Urothelium cell line (cell line): ENCODE measurements at regions not wholly inside any gene's neighbourhood (a gene's known extent, or its start where the extent isn't known, plus 50 kb on each side); places are given as distances from the start of the nearest gene placed in this dataset.

Experiments used
- DNase-seq: peaks from one replicate; pipeline ENCODE4 v3.0.0; 2011; ENCODE audit warnings: low spot score, mixed read lengths
- FAIRE-seq: peaks from 2 replicates; lab custom pipeline; 2011; peaks lifted over from hg19 to GRCh38; lab: Jason Lieb, UNC

DNA sequence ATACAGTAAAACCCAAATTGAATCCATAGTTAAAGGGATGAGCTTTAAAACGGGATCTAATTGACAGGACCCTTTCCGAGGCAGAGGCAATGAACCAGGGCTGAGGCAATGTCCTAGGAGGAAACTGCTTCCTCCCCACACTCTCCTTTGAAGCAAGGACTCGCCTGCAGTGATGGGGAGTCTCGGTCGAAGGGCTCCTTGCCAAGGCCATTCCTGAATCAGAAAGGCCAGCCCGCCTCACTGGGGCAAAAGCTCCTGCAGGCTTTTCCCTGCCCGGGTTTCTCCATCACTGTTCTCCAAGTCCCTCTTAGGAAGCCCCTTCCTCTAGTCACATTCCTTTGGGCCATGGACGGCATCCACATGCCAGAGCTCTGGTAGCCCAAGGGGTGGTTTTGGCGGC is 132.0 kb downstream of the RBFOX3 start:
- DNase-seq (no peak), FAIRE-seq (no peak)

DNA sequence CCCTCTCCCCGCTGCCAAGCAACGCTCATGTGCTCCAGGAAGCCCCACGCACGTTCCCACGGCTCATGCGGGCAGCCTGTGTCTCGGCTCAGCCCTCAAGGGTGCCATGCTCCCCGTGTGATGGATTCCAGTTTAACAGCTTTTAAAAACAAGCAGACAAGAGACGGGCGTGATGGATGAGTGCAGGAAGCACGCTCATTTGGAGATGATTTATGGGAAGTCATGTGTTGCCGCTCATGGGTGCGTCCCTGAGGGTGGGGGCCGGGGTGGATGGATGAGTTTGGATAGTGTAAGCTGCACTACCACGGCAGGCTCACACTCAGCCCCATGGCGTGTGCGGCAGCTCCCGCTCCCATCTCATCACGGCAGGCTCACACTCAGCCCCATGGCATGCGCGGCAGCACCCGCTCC is 132.8 kb downstream of the RBFOX3 start:
- DNase-seq: peak; percentile 36
- FAIRE-seq: peak; percentile 69

DNA sequence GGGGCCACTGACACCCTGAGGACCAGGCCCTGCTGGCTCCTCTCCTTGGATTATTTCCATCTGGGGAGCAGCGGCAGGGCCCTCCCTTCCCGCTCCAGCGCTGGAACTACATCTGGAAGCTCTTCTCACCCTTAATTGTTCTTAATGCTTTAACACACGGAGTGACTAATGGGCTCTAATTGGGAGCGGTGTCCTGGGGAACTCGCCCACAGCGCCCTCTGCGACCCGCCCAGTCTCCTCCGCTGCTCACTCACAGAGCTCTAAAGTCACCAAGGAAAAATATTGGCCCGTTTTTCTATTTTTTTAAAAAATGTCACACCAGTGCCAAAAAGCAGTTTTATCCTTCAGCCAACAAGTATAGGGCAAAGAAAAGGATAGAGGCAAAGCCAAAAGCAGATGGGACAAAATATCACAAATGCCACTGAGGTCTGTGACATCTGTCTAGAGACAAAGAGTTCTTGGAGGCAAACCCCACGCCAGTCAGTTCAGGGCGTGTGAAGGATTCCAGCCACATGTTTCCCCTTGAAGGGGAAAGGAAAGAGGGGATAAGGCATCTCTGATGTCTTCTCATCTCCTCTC is 134.7 kb downstream of the RBFOX3 start:
- no peak for DNase-seq
- FAIRE-seq: peak; percentile 56

DNA sequence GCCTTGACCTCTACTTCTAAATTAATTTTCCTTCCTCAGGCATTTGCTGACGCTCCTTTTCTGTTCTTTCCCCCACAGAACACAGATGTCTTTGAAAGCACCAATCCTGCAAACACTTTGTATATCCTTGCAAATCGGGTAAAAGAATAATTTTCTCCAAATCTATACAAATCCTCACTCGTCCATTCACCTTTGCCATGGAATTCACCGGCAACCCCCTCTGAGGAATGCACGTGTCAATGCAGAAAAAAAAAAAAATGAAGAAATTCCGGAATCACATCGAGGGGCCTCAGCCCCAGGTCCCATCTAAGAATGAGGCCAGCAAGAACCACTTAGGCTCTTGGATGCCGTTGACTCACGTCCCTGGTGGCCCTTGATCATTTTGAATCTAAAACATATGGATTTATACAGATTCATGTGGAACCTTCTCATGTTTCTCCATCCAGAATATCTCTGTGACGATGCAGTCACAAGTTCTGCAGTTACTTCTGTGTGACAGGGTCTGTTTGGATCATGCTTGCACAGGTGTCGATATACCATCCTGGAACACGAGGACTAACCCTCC is 136.9 kb downstream of the RBFOX3 start:
- FAIRE-seq (peak; percentile 55), DNase-seq (no peak)

DNA sequence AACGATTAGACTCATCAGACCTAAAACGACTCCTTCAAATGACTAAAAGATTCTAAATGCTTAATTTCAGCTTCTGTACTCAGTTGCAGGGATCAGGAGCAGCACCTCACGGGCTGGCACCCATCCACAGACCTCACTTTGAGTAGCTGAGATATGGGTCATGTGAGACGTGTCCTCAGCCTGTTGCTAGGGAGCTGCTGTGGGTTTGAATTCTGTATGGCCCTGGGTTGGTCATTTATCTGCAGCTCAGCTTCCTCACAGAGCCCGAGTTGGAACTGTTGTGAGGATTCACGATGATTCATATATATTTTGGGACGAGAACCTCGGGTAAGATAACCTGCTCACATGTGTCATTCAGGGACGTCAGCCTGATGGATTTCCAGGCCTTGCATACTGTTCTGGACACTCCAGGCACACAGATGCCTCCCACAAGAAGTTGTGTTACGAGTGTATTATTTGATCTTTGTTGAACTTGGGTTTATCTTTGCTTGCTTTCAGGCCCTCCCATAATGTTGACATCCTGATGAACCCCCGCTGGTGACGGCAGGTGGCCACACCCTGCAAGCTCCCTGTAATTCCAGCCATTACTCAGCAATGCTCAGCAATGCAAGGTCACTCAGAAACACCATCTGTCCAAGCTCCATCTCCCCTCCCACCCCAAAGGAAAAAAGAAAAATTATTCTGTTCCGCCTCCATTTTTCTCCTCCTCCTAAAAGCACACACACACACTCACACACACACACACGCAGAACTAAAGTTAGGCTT is 137.6 kb downstream of the RBFOX3 start:
- DNase-seq: no peak
- no peak for FAIRE-seq

DNA sequence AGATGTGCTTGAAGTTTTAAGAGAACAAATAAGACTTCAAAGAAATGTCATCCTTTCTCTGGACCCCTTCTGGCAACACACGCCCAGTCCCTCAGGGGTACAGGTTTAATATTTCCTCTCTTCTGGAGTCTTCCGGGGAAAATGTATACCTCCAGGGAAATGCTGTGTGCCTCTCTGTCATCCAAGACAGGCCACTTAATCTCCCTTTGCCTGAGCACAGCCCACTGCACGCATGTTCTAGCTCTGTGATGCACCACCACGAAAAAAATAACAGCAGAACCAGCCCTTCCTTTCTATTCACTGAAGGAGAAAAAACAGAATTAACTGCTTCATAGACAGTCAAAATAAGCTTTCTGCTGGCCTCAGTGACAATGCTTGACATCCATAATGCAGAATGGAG is 140.1 kb downstream of the RBFOX3 start:
- FAIRE-seq (no peak), DNase-seq (no peak)

DNA sequence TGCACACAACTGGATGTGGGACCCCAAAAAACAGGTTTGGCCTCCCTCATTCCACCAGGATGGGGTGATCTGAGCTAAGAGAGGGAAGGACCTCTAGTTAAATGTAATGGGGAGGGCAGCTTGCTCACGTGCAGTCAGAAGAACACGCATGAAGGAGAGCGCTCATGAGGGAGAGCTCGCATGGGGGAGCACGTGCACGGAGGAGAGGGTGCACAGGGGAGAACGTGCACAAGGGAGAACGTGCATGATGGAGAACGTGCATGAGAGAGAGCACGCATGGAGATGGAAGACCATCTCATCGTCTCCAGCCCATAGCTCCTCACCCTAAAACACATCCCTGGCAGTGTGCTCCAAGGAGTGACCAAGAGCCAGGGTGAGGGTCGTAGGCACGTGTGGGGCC is 141.2 kb downstream of the RBFOX3 start:
- FAIRE-seq: no peak
- no peak for DNase-seq

DNA sequence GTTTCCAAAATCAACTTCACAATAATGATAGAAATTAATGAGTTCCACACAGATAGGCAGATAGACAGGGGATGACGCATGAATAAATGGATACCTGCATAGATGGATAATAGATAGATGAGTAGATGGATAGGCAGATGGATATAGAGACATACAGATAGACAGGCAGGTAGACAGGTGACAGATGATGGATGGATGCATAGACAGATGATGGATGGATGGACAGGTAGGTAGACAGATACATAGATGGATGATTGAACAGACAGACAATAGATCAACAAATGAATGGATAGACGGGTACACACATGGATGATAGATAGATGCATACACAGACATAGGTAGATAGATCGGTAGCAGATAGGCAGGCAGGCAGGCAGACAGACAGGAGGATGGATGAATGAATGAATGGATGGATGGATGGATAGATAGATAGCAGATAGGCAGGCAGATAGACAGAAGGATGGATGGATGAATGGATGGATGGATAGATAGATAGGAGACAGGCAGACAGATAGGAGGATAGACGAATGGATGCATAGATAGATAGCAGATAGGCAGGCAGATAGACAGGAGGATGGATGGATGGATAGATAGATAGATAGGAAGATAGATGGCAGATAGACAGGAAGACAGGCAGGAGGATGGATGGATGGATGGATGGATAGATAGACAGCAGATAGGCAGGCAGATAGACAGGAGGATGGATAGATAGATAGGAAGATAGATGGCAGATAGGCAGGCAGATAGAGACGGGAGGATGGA is 142.5 kb downstream of the RBFOX3 start:
- FAIRE-seq (peak; percentile 98), DNase-seq (no peak)

DNA sequence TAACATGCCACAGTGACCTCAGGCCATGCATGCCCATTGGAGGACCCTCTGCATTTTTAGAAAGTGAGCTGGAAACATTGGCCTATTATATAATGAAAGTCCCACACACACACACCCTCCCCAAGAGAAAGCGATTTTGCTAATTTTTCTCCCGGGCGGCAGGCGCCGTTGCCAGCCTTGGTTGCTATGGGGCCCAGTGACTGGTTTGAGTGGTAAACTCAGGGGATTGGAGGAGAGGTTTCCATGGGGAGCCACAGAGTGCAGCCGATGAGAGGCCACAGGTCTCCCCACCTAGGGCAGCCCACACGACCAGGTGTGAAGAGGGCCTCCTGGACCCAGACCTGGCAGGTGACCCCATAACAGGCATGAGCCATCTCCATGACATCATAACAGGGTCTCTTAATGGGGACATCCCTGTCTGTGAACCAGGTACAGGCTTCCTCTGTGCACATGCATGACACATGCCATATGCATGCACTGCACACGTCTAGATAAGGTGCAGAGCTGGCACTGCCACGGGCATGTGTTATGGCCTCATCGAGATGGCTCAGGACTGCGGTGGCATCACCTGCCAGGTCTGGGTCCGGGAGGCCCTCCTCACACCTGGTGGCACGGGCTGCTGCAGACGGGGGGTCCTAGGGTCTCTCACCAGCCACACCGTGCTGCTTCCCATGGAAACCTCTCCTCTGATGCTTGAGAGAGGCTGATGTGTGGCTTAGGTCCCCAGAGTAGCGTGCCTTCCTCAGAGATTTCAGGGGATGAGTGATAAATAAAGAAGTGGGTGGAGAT is 144.1 kb downstream of the RBFOX3 start:
- DNase-seq (no peak), FAIRE-seq (no peak)

DNA sequence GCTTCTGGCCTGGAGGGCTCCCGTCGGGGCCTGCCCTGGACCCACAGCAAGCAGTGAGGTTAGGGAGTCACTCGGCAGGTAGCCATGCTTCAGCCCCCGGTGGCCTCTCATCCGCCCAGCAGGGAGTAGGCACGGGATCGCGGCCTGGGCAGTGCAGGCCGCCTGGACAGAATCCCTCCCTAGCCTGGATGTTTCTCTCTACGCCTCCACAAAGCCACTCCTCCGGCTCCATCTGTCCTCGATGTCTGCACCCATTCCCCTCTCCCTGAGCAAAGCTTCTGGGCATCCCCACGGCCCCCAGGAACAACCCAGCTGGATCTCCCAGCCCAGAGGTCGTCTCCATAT is 145.2 kb downstream of the RBFOX3 start:
- DNase-seq (no peak), FAIRE-seq (no peak)

DNA sequence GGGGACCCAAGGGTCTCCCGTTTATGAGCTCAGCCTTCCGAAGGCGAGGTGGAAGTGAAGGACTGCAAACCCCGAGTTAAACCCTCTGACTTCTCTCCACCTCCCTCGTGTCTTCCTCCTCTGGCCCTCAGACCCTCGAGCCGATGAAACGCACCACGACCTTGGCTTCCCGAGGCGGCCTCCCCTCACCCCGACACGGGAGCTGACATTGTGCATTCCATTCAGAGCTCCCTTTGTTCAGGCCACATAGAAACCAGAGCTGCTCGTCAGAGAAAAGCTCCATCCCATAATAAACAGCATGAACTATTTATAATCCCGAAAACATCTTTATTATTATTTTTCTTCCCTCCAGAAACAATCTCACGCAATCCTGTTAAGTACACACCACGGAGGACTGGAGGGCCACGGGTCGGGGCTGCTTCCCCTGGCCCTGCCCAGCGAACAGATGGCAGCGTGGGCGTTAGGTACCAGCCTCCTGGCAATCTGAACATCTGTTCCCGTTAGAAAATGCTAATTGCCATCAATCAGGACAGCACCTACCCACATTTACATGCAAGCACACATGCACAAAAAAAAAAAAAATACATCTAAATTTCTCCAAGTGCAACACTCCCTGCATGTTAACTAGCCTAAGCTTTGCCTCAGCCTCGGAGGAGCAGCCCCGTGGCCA is 145.7 kb downstream of the RBFOX3 start:
- FAIRE-seq (no peak), DNase-seq (no peak)

DNA sequence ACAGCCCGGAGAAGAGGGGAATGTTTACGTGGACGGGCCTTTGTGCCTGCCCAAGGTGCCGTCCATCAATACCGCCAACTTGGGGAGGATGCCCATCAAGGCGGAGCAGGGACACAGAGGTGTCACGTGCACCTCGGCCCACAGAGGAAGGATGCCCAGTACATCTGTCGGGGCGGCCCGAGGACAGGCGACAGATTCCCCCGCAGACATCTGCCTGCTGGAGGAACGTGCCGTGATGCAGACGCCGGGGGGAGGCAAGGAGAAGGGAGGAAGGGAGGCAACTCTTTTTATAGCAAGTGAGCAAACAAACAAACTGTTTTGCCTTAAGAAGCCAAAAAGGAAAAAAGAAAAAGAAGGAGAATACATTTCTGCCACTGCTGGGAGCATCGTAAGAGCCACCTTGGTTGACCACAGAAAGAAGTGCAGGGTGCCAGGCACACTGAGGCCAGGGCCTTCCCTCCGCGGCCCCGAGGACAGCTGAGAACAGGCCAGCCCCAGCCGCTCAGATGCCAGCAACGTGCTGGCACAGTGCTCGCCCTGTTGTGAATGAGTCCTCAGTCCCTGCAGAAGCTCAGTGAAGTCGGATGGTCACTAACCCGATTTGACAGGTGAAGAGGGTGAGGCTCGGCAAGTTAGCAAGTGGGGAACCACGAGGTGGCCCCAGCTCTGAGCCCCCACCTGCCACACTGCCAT is 146.4 kb downstream of the RBFOX3 start:
- FAIRE-seq: peak; percentile 56
- no peak for DNase-seq

DNA sequence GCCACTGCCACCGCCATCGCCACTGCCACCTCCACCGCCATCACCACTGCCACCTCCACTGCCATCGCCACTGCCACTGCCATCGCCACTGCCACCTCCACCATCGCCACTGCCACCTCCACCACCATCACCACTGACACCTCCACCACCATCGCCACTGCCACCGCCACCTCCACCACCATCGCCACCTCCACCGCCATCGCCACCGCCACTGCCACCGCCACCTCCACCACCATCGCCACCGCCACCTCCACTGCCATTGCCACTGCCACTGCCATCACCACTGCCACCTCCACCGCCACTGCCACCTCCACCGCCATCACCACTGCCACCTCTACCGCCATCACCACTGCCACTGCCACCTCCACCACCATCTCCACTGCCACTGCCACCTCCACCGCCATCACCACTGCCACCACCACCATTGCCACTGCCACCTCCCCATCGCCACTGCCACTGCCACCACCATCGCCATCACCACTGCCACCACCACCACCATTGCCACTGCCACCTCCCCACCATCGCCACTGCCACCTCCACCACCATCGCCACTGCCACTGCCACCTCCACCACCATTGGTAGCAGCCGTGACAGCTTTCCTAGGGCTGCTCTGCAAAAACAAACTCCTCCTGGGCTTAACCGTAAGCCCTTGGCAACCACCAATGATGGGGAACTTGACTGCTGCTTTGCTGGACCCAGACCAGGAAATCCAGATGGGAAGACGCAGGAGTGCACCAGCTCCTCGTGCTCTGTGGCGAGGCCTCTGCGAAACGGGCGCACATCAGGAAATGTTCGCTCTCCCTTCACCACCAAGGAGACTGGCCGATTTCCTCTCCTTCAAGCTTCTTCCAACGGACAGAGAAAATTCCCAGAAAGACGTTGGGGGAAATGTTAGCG is 147.2 kb downstream of the RBFOX3 start:
- FAIRE-seq: peak; percentile 98
- DNase-seq: no peak

DNA sequence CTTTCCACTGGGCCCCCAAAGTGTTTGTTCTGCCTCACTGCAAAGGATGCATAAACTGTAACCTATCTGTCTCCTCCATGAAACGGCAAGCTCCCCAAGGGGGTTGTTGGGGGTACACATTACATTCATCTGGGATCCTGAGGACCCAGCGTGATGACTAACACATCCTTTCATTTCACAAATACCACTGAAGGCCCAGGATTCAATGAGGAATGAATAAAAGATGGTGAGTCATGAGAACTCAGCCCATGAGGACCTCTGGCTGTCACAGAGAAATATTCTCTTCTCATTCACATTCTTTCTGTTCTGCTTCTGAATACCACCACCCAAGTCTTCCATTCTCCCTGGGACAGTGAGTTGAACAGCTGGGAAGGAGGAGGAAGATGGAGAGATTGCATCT is 149.8 kb downstream of the RBFOX3 start:
- FAIRE-seq: no peak

DNA sequence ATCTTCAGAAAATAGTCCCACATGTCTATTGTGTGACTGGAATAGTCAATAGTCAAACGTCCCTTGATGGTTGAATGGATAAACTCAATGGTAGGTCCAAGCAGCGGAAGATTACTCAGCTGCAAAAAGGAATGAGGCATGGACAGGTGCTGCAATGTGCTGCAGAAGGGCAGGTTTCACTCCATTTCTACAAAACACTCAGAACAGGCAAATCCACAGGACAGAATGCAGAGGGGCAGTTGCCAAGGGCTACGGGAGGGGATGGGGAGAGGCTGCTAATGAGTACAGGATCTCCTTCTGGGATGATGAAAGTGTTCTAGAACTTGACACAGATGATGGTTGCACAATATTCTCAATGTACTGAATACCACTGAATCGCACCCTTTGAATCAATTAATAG is 151.0 kb downstream of the RBFOX3 start:
- peak; percentile 76 for FAIRE-seq
- no peak for DNase-seq

More for the DNA sequence above, 149.8 kb downstream of the RBFOX3 start:
- peak; percentile 84 for DNase-seq

DNA sequence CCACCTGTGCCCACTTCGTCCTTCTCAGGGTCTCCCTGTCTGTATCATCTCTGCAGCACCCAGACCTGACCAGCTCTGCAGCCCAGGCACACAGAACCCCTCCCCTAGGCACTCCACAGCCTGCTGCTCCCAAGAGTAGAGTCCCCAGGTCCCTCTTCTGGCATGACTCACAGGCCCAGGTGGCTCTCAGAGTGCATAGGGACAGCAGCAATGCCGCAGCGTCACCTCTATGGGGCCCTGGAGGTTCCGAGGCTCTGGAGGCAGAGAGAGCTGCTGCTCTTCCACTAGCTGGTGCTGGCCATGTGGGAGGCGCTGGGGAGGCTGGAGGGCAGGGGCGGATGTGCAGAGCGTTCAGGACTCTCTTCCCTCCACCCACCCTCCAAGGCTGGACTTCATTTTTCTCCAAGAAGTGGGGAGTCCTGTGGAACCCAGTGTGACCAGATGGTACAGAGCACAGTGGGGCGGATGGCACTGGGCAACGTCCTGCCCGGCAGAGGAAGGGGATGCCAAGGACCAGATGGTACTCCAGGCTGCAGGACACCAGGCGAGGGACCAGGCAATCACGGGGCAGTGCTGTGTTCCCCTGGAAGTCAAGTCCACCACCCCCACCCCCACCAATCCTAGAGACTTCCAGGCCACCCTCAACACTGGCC is 151.7 kb downstream of the RBFOX3 start:
- no peak for DNase-seq
- FAIRE-seq: no peak

DNA sequence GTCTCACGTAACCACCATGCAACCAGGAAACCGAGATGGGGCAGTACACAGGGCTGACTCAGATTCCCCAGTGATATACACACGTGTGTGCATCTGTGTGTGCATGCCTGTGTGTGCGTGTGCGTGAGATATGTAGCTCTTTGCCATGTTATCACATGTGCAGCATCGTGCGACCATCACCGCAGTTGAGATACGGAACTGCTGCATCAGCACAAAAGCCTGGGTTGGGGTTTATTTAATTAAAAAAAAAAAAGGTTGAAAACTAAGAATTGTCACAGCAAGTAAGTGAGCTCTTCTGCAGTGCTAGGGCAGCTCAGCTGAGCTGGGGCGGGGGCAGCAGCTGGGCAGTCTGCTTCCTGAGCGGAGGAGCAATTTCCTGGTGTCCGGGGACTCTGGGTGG is 152.5 kb downstream of the RBFOX3 start:
- FAIRE-seq (peak; percentile 86), DNase-seq (no peak)

DNA sequence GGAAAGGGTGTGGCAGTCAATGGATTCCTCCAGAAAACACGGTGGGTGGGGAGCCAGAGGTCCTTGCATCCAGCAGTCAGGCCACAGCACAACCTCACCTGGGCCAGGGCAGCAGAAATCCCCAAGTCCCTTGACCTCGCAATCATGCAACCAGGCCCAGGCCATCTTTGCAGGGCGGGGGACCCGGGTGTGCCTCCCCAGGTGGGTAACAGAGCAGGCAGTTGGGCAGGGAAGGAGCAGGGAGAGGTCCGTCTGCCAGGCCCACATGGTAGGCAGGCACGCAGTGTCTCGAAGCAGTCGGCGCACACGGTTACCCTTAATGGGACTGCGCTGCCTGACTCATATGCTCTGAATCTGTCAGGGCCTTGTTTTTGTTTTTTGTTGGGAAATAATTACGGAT is 153.0 kb downstream of the RBFOX3 start:
- DNase-seq: no peak
- no peak for FAIRE-seq
